Fibroblast of skin of right quadriceps (primary cell): ENCODE measurements at regions not wholly inside any gene's neighbourhood (a gene's known extent, or its start where the extent isn't known, plus 50 kb on each side); places are given as distances from the start of the nearest gene placed in this dataset.

ENCODE experiments used
- DNase-seq: peaks from one replicate; pipeline ENCODE4 v3.0.0-alpha.2; 2013

DNA sequence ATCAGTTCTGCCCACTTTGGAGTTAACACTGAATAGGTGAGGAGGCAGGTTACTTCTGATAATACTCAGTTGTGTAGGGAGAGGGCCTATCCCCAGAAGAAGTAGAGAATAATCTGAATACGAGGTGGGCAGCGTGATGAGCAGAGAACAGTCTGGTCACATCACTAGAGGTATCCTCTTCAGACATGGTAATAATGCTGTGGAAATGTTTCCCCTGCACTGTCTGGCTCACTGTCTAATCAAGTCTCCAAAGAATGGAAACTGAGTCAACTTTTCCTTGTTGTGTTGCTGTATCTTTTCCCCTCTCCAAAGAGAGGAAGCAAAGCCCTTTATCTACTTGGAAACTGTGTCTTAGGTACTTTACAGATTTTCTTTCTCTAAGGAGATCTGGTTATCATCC lies 110.9 kb upstream of the ANKRD55 start:
- DNase-seq: no peak

DNA sequence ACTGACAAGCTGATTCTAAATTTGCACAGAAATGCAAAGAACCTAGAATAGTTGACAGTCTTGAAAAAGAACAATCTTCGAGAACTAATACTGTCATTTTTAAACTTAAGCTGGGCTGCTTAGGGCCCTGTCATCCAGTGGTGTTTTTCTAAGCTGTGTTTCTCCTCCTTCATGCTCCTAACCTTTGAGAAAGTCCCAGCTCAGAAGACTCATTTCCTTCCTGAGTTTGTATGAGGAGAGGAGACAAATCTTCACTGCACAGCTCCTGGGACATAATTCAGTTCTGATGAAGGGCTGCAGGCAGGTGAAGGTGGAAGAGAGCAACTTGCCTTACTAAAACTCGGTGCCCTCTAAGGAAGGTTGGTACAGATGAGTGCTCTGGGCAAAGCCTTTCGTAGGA lies 109.5 kb upstream of the ANKRD55 start:
- DNase-seq: no peak

GRCh38 chr5:56340196-56340980 lies 107.3 kb upstream of the ANKRD55 start:
- no peak for DNase-seq

DNA sequence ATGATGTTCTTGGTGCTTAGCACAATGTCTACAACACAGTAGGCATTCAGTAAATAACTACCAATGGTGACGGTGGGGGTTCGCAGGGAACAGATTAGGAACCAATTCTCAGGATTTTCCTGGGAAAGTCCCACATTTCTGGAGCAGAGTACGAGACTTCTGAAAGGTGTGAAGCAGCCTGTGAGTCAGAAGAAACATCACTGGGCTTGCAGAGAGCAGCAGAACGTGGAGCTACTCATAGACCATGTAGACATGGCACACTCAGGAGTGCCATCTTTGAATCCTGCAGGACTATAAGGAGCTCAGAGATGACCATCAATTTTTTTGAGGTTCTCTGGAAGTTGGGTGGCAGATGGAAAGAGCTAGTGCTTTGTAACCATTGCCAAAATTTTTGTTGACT lies 106.6 kb upstream of the ANKRD55 start:
- DNase-seq: no peak

DNA sequence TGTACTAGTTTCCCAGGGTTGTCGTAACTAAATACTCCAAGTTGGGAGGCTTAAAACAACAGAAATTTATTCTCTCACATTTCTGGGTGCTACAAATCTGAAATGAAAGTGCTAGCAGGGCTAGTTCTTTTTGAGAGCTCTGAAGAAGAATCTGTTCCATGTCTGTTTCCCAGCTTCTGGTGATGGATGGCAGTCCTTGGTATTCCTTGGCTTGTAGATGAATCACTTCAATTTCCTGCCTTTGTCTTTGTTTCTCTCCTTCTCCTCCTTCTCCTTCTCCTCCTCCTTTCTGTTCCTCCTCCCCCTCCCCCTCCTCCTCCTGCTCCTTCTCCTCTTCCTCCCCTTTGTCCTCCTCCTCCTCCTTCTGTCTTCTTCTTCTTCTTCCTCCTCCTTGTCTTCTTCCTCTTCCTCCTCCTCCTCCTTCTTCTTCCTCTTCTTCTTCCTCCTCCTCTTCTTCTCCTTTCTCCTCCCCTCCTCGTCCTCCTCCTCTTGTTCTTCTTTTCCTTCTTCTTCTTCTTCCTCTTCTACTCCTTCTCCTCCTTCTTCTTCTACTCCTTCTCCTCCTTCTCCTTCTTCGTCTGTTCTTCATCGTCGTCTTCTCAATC lies 104.7 kb upstream of the ANKRD55 start:
- DNase-seq: no peak

DNA sequence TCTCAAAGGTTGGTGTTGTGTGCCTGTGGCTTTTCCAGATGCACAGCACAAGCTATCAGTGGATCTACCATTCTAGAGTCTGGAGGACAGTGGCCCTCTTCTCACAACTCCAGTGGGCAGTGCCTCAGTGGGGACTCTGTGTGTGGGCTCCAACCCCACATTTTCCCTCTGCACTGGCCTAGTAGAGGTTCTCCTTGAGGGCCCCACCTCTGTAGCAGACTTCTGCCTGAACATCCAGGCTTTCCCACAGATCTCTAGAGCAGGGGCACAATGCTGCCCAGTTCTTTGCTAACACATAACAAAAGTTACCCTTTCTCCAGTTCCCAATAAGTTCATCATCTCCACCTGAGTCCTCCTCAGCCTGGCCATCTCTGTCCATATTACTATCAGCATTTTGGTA lies 102.1 kb upstream of the ANKRD55 start:
- DNase-seq: no peak

- no peak for DNase-seq
These were observed 97.7 kb upstream of the ANKRD55 start for GRCh38 chr5:56330806-56331205.

- no peak for DNase-seq
These were observed 97.0 kb upstream of the ANKRD55 start for GRCh38 chr5:56330167-56330566.

- no peak for DNase-seq
These were observed 96.5 kb upstream of the ANKRD55 start for GRCh38 chr5:56329652-56330051.

DNA sequence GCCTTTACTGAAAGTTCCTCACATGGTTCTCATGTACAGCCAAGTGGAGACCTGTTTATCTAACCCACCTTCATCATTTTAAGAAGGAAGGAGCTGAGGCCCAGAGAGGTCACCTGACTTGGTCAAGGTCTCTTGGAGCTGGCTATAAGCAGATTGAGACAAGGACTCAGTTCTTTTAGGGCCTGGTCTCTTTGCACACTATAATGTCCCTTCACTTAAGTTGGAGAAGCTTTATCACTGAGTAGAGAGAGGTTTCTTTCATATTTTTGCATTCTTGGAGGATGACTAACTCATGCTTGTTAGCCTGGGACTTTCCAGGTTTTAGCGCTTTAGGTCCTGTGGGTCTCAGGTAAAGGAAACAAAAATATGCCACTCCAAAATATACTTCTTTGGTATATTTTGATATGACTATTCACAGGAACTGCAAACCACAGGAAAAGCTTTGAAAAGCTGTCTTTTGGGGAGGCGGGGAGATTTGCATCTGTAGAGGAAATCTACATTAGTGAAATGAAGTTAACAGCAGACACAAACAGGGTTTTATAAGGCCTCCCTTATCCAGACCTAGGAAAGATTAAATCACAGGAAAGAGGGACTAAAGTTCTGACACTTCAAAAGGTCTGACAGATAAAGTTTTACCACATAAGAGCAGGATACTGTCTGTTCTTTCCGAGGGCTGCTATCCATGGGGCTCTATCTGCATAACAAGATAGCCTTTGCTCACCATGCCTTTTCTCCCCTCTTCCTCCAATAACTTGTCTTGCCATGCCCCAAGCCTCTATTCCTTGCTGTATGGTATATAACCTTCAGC lies 95.8 kb upstream of the ANKRD55 start:
- peak; percentile 35 for DNase-seq

DNA sequence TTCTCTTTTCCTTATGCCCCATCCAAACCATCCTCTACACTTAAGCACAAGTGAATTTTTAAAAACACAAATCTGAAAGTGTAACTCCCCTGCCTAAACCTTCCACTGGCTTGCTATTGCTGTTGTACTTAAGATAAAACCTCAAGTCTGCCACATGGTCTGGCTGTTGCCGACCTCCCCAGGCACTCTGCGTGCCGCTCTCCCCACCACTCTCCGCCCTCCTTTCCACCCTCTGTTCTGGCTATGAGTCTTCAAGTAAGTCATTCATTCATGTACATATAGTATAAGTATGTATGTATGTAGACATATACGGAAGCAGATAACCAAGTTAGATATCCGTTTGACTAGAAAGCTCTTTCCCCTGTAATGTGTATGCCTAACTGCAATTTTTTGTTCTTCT lies 94.7 kb upstream of the ANKRD55 start:
- no peak for DNase-seq

- DNase-seq: no peak
These were observed 93.6 kb upstream of the ANKRD55 start for GRCh38 chr5:56326770-56327169.

- no peak for DNase-seq
These were observed 93.0 kb upstream of the ANKRD55 start for GRCh38 chr5:56326116-56326515.

GRCh38 chr5:56325039-56325438 lies 91.9 kb upstream of the ANKRD55 start:
- no peak for DNase-seq

DNA sequence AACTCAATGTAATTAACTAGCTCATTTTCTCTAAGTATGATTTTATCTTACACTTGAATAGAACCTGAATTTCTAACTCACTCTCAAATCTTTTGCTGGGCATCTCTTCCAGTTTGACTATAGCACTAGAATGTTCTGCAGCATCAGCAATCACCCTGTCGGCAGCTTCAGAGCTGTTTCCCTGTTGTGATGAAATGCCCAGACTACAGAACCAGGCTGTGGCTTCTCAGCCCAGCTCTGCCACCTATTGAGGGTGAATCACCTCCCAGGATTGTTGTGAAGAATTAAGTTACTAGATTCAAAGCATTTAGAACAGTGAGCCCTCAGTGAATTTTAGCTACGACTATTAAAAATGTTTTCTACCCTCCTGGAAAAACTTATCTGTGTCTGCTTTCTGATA lies 90.4 kb upstream of the ANKRD55 start:
- DNase-seq: peak; percentile 69

GRCh38 chr5:56322592-56322991 lies 89.5 kb upstream of the ANKRD55 start:
- DNase-seq: no peak

DNA sequence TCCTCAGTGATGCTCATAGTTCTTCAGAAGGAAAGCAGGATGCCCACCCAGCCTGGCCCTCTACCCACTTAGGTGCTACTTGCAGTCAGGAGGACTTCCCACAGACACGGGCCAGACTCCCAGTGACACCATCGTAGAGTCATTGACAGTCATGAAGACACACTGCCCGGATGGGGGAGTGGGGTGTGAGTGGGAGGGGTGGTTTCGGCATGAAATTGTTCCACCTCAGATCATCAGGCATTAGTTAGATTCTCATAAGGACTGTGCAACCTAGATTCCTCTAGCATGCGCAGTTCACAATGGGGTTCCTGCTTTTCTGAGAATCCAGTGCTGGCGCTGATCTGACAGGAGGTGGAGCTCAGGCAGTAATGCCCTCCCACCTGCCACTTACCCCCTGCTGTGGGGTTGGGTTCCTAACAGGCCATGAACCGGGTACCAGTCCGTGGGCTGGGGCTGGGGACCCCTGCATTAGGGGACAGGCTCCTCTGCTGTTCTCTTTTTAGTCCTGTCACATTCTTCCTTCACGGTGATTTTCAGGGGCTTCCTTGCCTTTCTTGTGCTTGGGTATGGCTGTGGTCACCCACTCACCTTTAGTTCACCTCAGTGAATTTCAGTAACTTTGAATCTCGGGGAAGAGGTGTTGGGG lies 88.2 kb upstream of the ANKRD55 start:
- no peak for DNase-seq

DNA sequence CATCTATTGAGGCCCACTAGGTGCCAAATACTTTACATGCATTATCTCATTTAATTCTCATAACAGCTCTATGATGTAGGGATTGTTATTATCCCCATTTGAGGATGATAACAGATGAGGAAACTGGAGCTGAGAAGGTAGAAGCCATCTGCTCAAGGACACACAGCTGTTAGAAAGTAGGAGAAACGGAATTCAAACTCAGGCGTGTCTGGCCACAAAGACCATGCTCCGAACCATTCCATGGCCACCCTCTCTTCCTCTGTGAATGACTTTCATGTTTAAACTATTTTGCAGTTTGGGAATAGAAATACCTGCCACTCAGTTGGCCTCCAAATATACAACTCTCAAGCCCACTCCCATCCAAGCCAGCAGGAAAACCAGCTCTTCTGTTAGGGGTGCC lies 87.6 kb upstream of the ANKRD55 start:
- no peak for DNase-seq

- peak; percentile 66 for DNase-seq
These were observed 86.5 kb upstream of the ANKRD55 start for GRCh38 chr5:56319526-56320181.

DNA sequence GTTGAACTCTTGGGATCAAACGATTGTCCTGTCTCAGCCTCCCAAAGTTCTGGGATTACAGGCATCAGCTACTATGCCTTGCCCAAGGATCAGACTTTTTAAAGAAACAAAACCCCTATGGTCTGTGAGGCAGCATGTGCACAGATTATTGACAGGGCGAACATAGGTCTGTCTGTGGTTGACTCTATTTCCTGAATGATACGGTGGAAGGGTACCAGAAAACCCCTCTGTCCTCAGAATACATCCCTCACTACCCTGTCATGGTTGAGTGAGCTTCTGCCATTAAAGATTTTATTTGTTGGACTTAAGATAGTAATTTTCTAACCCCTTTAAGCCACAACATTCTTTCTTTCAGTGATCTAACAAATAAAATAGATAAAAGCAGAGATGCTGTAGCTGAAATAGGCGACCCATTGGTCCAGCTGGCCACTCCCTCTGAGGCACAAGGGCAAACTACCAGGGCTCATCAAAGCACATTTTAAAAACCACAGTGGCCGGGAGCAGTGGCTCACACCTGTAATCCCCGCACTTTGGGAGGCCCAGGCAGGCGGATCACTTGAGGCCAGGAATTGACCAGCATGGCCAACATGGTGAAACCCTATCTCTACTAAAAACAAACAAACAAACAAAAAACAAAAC lies 84.9 kb upstream of the ANKRD55 start:
- no peak for DNase-seq

DNA sequence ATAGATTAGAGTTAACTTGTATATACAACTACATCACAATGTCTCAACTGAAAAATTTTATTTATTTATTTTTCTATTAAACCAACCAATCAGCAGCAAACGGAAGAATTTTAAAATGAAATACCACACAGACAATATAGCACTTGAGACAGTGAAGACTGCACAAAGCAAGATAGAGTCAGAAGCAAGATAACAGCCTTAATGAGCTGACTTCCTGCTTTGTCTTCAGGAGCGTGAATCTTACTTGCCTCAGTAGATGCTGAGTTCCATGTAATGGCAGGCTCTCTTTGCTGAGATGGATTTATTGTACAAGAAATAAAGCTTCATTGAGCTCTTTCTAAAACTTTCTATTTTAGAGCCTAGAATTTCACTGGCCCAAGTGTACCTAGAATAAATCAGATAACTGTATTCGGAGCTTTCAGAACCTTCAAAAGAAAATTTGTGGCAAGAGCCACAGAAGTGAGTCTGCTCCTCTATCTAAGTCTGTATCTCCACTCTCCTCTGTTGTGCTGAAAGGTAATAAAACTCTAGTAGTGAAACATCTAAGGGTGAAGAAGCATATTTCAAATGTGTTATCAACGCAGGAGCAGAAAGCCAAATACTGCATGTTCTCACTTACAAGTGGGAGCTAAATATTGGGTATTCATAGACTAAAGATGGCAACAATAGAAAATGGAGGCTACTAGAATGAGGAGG lies 83.3 kb upstream of the ANKRD55 start:
- DNase-seq: no peak

DNA sequence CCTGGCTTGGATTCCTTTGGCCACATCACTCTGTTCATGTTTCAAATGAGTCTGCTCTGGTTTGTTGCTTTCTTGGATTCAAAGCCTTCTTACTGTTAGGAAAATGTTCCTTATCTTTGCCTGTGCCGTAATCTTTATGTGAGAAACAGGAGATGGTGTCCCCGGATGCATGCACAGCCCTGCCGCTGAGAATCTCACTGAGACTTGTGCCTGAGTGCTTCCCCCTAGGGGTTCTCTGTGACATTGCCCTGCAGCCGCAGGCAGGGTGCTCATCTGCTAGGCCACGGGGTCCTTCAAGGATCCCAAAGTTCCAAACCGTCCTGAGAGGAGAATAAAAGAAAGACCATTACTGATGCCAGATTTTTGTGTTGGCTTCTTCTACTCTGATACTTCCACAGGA lies 81.4 kb upstream of the ANKRD55 start:
- no peak for DNase-seq
